NOMO-1 treated with DMSO at 0.1 percent for 48 hours (cell line): ENCODE measurements at regions not wholly inside any gene's neighbourhood (a gene's known extent, or its start where the extent isn't known, plus 50 kb on each side); places are given as distances from the start of the nearest gene placed in this dataset.
"Not testable (repeated sequence)": the region's sequence is repeated elsewhere in the genome, so short reads cannot be mapped to it uniquely, and the experiment has no call there.

Source experiments
- DNase-seq: peaks from one replicate; lab custom pipeline; 2025; ENCODE audit not compliant: unreplicated experiment; lab: John Stamatoyannopoulos, UW

DNA sequence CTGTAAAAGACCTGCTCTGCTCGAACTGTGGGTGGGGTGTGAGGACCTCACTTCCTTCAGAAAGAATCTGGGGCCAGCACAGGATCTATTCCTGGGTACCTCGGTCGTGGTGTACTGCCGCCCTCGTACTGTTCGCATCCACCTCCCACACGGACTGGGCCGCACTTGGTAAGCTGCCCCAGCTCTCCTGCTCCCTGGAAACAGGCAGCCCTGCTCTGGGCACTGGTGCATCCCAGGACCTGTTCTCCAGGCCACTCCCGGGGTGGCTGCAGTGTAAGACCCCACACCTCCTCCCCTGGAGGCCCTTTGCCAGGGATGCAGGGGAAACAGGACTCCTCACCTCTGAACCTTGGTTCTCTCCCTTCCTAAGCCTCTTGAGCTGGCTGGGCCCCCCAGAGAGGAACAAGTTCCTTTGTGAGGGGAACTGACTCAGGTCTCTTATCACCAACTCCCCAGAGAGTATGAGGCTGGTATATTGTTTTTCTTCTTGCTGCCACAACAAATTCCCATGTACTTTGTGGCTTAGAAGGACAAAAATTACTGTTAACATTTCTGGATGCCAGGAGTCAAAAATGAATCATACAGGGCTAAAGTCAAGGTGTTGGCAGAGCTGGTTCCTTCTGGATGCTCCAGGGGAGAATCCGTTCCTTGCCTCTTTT lies 276.5 kb downstream of the NUAK1 start:
- no peak for DNase-seq

DNA sequence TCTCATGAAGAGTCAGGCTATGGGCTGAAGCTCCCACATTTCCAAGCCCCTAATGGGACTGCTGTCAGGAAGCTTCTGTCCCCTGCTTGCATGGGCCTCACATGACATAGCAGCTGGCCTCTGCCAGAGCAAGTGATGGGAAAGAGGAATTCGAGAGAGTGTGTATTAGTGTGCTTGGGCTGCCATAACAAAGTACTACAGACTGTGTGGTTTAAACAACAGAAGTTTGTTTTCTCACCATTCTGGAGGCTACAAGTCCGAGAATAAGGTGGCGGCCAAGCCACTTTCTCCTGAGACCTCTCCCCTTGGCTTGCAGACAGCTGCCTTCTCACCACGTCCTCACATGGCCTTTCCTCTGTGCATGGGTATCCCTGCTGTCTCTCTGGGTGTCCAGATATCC lies 274.4 kb downstream of the NUAK1 start:
- no peak for DNase-seq

DNA sequence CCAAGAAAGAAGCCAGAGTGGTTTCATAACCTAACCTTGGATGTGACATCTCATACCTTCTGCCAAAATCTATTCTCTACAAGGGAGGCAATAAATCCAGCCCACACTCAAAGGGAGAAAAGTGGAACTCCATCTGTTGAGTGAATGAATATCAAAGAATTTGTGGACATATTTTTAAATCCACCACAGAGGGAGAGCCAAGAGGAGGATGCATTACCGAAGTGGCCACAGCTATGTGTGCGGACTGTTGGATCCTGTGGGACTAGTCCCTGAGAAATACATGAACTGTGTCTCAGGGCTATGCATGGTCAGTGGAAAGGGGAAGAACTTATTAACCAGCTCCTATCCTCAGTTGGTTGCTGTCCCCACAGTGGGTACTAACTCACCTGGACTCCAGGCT lies 273.9 kb downstream of the NUAK1 start:
- no peak for DNase-seq

DNA sequence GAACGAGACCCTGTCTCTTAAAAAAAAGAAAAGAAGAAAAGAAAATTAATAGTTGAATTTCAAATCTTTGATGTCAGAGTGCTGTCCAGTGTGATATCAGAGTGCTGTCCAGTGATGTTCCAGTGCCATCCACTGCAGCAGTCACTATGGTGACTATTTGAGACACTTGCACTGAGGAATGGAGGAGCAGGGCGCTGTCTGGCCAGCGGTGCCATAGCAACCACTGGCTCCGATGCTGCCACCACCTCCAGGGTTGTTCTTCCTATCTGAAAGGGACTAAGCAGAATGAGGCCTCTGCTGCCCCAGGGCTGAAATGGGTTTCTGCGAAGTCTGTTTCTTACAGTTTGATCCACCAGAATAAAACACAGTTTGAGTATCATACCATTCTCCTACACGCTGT lies 272.9 kb downstream of the NUAK1 start:
- no peak for DNase-seq

DNA sequence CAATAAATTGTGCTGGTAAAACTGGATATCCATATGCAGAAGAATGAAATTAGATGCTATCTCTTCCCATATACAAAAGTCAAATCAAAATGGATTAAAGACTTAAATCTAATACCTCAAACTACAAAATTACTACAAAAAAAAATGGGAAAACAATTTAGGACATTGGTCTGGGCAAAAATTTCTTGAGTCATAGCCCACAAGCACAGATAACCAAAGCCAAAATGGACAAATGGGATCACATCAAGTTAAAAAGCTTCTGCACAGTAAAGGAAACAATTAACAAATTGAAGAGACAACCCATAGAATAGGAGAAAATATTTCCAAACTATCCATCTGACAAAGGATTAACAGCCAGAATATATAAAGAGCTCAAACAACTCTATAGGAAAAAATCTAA lies 264.6 kb downstream of the NUAK1 start:
- no peak for DNase-seq

DNA sequence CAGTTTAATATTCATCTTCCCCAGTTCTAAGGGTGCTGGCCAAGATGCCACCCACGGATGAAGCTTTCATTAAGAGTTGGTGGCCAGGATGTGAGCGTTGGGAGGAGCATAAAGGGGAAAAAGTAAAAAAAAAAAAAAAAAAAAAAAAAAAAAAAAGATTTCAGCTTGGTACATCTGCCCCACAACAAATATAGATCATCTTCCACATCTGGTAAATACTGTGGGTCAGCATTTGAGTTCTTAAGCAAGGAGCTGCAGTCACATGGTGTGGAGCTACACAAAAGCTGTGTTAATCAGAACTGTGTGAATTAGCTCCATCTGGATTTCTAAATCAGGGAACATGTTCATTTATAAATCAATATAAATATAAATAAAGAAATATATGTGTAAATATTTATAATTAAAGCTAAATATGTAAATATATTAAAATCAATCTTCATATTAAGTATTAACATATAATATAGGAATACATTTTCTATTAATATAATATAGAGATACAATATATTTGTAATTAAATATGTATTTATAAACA lies 262.3 kb downstream of the NUAK1 start:
- DNase-seq = no peak

DNA sequence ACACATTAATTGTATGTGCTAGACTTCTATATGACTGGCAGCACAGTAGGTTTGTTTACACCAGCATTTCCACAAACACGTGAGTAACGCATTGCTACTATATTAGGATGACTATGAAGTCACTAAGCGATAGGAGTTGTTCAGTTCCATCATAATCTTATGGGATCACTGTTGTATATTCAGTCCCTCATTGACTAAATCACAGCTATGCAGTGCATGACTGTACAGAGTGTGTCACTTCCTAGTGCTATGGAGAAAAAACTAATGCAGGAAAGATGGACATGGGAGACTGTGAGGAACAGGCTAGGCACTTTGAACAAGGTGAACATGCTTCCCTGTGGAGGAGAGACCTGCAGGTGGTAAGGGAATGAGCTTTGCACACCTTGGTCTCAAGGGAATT lies 259.8 kb downstream of the NUAK1 start:
- no peak for DNase-seq

DNA sequence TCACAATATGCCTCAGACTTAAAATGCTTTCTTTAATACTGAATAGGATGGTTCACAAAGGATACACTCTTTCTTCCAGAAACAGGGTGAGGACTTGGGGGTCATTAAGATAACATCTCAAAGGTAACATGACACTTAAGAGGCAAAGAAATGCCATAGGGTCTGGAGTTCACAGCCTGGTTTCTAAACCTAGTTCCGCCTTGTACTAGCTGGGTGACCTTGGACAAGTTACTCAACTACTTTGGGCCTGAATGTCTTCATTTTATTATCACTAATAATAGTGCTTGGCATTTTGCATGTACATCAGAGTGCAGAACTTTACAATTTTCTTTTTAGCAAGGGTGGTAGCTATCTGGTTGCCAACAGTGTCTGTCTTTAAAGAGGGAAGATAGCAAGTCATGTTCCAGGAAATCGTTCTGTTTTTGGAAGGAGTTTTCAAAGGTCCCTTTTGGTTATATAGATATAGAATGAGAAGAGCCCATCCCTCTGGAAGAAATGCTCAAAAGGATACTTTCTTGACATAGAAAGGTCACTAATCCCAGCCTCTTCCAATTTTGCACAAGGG lies 257.8 kb downstream of the NUAK1 start:
- no peak for DNase-seq

DNA sequence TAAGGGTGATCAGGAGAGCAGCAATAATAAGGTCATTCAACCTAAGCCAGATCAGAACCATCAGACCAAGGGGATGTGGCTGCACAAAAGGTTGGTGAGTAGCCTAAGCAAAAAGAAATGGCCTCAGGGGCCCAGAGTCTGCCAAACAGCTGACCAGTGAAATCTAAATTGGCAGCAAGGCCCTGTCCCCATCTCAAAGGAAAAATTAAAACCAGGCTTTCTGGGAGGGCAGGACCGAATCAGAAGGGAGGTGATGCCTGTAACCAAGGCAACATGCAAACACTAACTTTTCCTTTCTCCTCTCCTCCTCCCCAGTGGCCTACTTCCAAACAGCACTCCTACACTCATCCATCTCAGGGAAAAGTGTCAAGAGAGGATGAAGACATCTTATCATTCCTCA lies 256.4 kb downstream of the NUAK1 start:
- no peak for DNase-seq

DNA sequence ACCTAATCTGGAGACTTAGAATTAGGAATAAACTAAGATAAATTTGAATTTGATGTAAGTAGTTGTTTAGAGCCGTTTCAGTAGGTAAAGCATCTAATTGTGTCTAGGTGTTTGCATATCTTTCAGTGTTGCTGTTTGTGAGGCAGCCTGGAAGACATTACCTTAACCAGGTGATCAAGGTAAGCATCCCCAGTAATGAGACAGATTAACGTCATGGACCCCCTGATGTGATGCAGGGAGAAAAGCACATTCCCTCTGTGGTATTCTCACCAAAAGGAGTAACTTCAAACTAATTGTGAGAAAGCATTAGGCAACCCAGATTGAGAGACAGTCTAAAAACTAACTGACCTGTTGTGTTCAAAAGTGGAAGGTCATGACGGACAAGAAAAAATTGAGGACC lies 251.6 kb downstream of the NUAK1 start:
- DNase-seq = no peak

DNA sequence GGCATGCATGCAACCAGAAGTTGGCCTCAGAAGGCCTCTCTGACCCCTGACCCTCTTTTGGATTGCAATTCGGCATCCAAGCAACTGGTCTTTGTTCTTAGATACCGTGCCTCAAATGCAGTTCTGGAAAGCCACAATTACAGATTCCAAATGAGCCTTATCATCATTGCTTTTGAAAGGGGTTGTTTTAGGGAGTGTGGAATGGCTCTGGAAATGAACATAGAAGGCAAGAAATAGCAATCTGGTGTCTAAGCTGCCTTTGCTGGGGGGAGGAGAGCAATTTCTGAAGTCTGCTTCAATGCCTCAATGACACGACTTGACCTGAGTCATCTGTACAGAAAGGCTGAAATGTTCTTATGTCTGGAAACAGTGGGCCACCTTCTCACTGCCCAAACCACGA lies 250.1 kb downstream of the NUAK1 start:
- DNase-seq = no peak

DNA sequence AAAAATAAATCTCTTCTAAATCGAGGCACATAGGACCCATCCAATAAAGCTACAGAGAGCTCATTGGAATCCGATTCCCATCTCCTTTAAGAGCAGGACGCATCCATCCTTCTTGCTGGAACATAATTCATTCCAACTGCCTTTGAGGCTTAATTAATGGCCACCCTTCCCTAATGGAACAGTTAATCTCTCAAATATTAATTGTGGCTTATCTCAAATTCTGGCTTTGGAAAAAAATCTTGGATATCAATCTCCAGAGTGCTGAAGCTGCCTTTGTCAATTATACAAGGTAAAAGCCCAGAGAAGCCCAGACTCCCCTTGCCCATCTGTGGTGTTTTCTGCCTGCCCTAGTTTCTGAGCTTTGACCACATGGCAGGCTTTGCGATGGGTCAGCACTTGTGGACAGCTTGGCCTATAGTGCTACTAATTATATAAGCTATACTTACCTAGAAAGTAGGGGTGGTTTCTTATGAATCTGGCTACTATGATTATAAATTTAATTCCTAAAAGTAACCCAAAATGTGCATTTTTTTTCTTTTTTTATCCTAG lies 246.3 kb downstream of the NUAK1 start:
- DNase-seq = no peak

DNA sequence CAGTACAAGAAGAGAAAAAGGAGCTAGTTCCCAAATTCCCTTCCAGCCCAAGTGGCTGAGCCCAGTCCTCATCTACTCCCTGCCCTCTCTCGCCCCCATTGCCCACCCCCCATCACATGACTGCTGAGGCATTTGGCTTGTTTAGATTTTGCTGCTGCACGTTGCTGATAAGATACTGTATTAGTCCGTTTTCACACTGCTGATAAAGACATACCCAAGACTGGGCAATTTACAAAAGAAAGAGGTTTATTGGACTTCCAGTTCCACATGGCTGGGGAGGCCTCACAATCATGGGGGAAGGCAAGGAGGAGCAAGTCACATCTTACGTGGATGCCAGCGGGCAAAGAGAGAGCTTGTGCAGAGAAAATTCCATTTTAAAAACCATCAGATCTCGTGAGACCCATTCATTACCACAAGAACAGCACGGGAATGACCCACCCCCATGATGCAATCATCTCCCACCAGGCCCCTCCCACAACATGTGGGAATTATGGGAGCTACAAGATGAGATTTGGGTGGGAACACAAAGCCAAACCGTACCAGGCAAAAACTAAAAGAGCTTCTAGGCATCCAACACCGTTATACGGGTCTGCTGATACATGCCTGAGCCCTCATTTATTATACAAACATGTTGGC lies 243.4 kb downstream of the NUAK1 start:
- not testable (repeated sequence) for DNase-seq

DNA sequence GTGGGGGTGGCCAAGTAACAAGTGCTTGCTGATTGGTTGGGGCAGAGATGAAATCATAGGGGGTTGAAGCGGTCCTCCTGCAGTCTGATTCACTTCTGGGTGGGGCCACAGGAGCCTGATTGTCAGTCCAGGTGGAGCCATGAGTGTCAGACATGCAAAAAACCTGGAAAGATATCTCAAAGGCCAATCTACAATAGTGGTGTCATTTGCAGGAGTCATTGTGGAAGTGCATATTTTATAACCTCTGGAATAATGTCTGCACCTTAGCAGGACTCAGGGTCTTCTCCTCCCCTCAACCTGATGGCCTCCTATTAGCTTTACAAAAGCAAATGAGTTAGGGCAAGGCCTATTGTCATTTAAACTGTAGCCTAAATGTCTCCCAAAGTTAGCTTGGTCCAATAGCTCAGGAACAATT lies 241.4 kb downstream of the NUAK1 start:
- DNase-seq = no peak

DNA sequence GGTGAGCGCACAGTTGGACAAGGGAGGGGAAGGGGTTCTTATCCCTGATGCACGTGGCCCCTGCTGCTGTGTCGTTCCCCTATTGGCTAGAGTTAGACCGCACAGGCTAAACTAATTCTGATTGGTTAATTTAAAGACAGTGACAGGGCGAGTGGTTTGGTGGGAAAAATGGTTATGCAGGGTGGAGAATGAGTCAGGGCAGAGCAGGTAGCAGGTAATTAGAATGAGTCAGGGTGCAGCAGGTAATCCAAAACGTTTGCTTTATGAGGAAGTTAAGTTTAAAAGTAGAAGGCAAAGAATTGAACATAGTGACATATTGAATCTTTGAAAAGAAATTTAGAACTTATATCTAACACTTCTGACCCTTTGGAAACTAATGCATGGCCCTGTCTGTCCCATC lies 240.5 kb downstream of the NUAK1 start:
- not testable (repeated sequence) for DNase-seq

DNA sequence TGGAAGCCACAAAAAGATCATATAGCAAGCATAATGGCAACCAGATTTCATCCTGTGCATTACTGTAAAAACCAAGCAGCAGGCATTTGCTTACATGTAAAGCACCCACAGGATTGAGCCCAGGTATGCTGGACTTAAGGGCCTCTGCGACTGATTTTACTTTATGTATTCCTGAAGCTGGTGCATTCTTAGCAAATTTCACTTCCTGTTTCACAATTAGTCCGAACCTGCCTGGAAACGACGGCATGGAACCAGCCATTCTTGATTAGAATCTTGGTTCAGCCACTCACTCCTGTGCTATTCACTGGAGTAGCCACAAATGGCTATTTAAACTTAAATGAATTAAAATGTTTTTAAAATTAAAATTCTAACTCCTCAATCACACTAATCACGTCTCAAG lies 239.2 kb downstream of the NUAK1 start:
- DNase-seq = peak; percentile 27

DNA sequence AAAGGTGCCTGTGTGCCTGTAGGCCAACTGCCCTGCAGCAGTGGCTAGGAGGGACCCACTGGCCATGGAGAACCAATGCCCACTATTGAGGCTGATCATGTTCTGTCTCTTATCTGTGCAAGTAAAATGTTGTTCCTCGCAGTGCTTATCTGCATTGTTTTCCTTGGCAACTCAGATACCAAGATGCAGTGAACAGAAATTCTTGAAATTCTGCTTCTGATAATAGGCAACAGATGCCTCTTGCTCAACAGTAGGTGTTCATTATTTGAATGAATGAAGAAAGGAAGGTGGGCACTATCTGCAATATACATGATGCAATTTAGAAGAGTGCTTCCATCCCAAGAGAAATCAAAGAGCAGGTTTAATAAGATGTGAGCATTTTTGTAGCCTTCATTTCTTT lies 232.2 kb downstream of the NUAK1 start:
- no peak for DNase-seq

DNA sequence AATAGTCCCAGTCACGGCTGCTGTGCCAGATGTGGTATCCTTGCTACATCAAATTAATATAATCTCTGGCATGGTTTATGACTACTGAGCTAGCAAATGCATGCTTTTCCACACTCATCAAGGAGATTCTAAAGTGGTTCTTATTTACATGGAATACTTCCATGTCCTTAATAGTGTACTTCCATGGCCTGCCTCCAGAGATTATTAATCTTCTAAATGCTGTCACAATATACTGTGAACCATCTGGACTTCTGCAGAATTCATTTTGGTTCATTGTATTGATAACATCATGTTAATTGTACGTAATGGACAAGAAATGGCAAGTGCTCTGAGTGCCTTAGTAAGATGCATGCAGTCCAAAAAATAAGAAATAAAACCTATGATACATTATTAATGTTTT lies 230.8 kb downstream of the NUAK1 start:
- DNase-seq = no peak

DNA sequence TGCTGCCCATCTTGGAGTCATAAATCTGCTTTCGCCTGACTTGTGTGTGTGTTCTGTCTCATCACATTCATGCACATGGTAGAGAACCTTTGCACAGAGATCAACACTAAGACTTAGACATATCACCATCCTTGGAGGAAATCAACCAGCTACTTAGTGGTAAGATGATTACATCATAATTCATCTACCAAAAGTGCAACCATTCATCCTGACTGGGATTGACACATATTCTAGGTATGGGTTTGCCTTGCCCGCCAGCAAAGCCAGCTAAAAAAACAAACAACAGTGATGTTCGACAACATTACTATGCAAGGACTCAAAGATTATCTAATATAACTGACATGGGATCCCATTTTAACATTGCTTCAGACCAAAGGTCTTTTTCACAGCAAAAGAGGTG lies 228.7 kb downstream of the NUAK1 start:
- no peak for DNase-seq

DNA sequence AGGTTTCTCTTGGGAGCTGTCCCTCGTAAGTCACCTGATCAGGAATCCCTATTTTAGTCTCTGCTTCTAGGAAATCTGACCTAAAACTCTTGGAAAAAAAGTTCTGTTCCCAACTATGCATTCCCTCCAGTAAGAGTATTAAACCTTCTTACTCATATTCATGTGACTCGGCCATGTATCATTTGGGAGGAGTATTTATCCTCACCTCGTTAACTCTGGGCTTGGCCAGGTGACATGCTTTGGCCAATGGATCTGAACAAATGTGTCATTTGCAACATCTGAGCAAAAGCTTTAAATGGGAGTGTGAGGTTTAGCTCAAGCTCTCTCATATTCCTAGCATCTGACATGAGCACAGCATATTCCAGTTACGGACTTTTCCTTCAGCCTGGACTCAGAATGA lies 226.8 kb downstream of the NUAK1 start:
- no peak for DNase-seq

DNA sequence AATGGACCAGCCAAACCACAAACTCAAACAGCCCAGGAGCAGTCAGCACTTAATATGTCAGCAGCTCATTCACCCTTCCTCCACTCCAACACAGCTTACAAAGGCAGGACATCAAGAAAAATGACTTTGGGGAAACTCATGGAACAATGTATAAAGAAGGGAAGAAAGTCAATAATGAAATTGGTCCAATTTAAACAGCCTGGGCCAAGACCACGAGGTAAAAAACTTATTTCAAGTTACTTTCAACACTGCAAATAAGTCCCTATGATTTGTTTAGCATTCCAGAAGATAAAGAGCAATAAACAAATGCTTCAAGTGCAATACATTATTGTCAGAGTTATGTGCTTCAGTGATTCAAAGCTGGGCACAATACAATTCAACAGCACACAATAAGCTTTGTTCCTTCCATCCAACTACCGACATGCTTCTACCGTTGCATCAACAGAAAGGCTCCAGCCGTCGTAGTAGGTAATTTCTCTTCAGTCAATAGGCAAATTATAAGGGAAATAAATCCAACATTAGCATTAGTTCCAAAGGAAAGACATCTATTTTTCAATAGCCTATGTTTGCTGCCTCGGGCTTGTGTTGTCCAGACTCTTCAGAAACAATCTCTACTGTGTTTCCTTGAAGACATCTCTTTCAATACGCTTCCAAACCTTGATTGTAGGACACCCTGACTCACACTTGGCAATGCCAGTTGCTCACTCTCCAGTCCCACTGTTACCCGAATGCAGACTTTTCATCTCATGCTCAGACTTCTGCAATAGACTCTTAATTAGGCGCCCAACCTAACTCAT lies 225.7 kb downstream of the NUAK1 start:
- no peak for DNase-seq
